HCT116 (cell line): ENCODE measurements at regions not wholly inside any gene's neighbourhood (a gene's known extent, or its start where the extent isn't known, plus 50 kb on each side); places are given as distances from the start of the nearest gene placed in this dataset.

Source experiments
- ATAC-seq: fragments of 200-7000 bp; cut with Tn5 transposase; 2 replicates; pipeline ENCODE4 v1.9.1; 2020; ENCODE audit warnings: mild to moderate bottlenecking, moderate library complexity
- BruUV-seq: library from RNA; stranded (reverse); fragments of 400-500 nt; replicated peaks from 2 replicates; lab custom pipeline; 2021; lab: Mats Ljungman, UMichigan
- CTCF ChIA-PET: fragments of 300-600 bp; sonication (Branson Sonifier 250); formaldehyde crosslinking; loops from one replicate; lab custom pipeline; 2021; ENCODE audit warnings: antibody characterized with exemption; lab: Charles Lee
- POLR2A ChIA-PET: fragments of 300-600, 350-600 bp; sonication (Branson Sonifier 250); formaldehyde crosslinking; loops from one replicate; lab custom pipeline; 2021; ENCODE audit warnings: antibody characterized with exemption; lab: Charles Lee
- RAD21 ChIA-PET, 2 experiments: fragments of 300-600 bp; sonication (Branson Sonifier 250); formaldehyde crosslinking; loops; one replicate each; lab custom pipeline; 2023; ENCODE audit warnings: low total read pairs in 2 of 2; ENCODE audit not compliant: uncharacterized antibody in 2 of 2, unreplicated experiment in 2 of 2, low non-redundant PET in 1 of 2; lab: Charles Lee
- DNase-seq: peaks from one replicate; pipeline ENCODE4 v3.0.0-alpha.2; 2010; ENCODE audit warnings: low read depth, low spot score
- H2AFZ ChIP-seq: fragments of 200-600 bp; shearing (Covaris generic), sonication (generic); 2 replicates; pipeline ENCODE4 v1.6.1; 2017; ENCODE audit warnings: low read depth, mixed run types, mixed read lengths, antibody characterized with exemption, low read length; ENCODE audit not compliant: poor library complexity, severe bottlenecking
- H3K27ac ChIP-seq: 2 replicates; pipeline ENCODE4 v1.5.1; 2012; ENCODE audit warnings: low read depth, low read length
- H3K27me3 ChIP-seq: fragments of 200-600 bp; sonication (generic); 2 replicates; pipeline ENCODE4 v1.6.1; 2016; ENCODE audit warnings: mixed run types, low read length, mixed read lengths; ENCODE audit not compliant: insufficient read depth
- H3K36me3 ChIP-seq, 2 experiments: fragments of 200-500 bp in 1 of 2; fragments of 200-600 bp in 1 of 2; sonication (Bioruptor generic) in 1 of 2; sonication (generic) in 1 of 2; 2 replicates each; pipeline versions ENCODE4 v1.5.1 to v1.6.1; 2014 to 2016; ENCODE audit warnings: low read length in 2 of 2, inconsistent platforms in 1 of 2, mixed read lengths in 1 of 2, mixed run types in 1 of 2; ENCODE audit not compliant: insufficient read depth in 2 of 2, control insufficient read depth in 1 of 2
- H3K4me1 ChIP-seq, 2 experiments: fragments of 200-600 bp in 1 of 2; sonication (generic) in 1 of 2; 2 replicates each; pipeline versions ENCODE4 v1.5.1 to v1.6.1; 2012 to 2017; ENCODE audit warnings: low read length in 2 of 2, inconsistent platforms in 1 of 2, mild to moderate bottlenecking in 1 of 2, mixed read lengths in 1 of 2, mixed run types in 1 of 2, moderate library complexity in 1 of 2; ENCODE audit not compliant: insufficient read depth in 2 of 2, control insufficient read depth in 1 of 2
- H3K4me2 ChIP-seq: fragments of 200-600 bp; sonication (generic); 2 replicates; pipeline ENCODE4 v1.6.1; 2017; ENCODE audit warnings: mixed run types, low read length, mixed read lengths
- H3K4me3 ChIP-seq, 2 experiments: fragments of 200-600 bp in 1 of 2; sonication (generic) in 1 of 2; replicated peaks in 1 of 2; 2 replicates each; pipeline ENCODE4 v1.5.1; 2011 to 2016; ENCODE audit warnings: low read length in 2 of 2, control low read depth in 1 of 2, low read depth in 1 of 2, mild to moderate bottlenecking in 1 of 2, mixed read lengths in 1 of 2, mixed run types in 1 of 2
- H3K79me2 ChIP-seq: fragments of 200-600 bp; sonication (generic); 2 replicates; pipeline ENCODE4 v1.6.1; 2017; ENCODE audit warnings: mild to moderate bottlenecking, mixed run types, low read length, moderate library complexity, mixed read lengths; ENCODE audit not compliant: insufficient read depth
- H3K9ac ChIP-seq: fragments of 200-600 bp; sonication (generic); 2 replicates; pipeline ENCODE4 v1.6.1; 2016; ENCODE audit warnings: low read length, mixed read lengths
- H3K9me2 ChIP-seq: fragments of 200-600 bp; sonication (generic), shearing (Covaris generic); 2 replicates; pipeline ENCODE4 v1.6.1; 2017; ENCODE audit warnings: mixed run types, mild to moderate bottlenecking, moderate library complexity; ENCODE audit not compliant: insufficient read depth
- H3K9me3 ChIP-seq, 2 experiments: fragments of 200-500 bp in 1 of 2; fragments of 200-600 bp in 1 of 2; sonication (Bioruptor generic) in 1 of 2; sonication (generic) in 1 of 2; 2 replicates each; pipeline ENCODE4 v1.6.1; 2014 to 2017; ENCODE audit warnings: low read length in 2 of 2, mixed read lengths in 2 of 2, inconsistent platforms in 1 of 2, low read depth in 1 of 2, mild to moderate bottlenecking in 1 of 2, mixed run types in 1 of 2, moderate library complexity in 1 of 2; ENCODE audit not compliant: control insufficient read depth in 1 of 2, insufficient read depth in 1 of 2
- H4K20me1 ChIP-seq: fragments of 200-600 bp; sonication (generic), shearing (Covaris generic); 2 replicates; pipeline ENCODE4 v1.6.1; 2017; ENCODE audit warnings: mixed run types, mild to moderate bottlenecking, moderate library complexity; ENCODE audit not compliant: insufficient read depth
- ATF3 ChIP-seq: IDR thresholded peaks from 2 replicates; pipeline ENCODE4 v1.6.1; 2012
- CEBPB ChIP-seq: IDR thresholded peaks from 2 replicates; pipeline ENCODE4 v1.6.1; 2012; ENCODE audit warnings: low read depth
- EGR1 ChIP-seq: IDR thresholded peaks from 2 replicates; pipeline ENCODE4 v1.6.1; 2012; ENCODE audit warnings: low read depth
- ELF1 ChIP-seq: IDR thresholded peaks from 2 replicates; pipeline ENCODE4 v1.6.1; 2012; ENCODE audit warnings: low read depth, borderline replicate concordance
- EZH2 ChIP-seq: fragments of 200-600 bp; sonication (generic); IDR thresholded peaks from 2 replicates; pipeline ENCODE4 v1.6.1; 2017; ENCODE audit warnings: antibody characterized with exemption, mixed run types
- FOSL1 ChIP-seq: IDR thresholded peaks from 2 replicates; pipeline ENCODE4 v1.6.1; 2012; ENCODE audit warnings: low read depth
- MAX ChIP-seq: IDR thresholded peaks from 2 replicates; pipeline ENCODE4 v1.6.1; 2012
- POLR2A ChIP-seq: IDR thresholded peaks from 2 replicates; pipeline ENCODE4 v1.7.0; 2011; ENCODE audit warnings: borderline replicate concordance; ENCODE audit not compliant: insufficient read depth, insufficient read length; ENCODE audit errors: extremely low read depth
- POLR2AphosphoS5 ChIP-seq: IDR thresholded peaks from 2 replicates; pipeline ENCODE4 v1.6.1; 2011; ENCODE audit warnings: mild to moderate bottlenecking, low read depth, low read length, moderate library complexity
- RAD21 ChIP-seq: IDR thresholded peaks from 2 replicates; pipeline ENCODE4 v1.6.1; 2012; ENCODE audit warnings: low read depth, mild to moderate bottlenecking
- REST ChIP-seq: IDR thresholded peaks from 2 replicates; pipeline ENCODE4 v1.6.1; 2012; ENCODE audit warnings: low read depth
- SP1 ChIP-seq: IDR thresholded peaks from 2 replicates; pipeline ENCODE4 v1.6.1; 2012; ENCODE audit warnings: low read depth
- TCF7L2 ChIP-seq: IDR thresholded peaks from 2 replicates; pipeline ENCODE4 v1.7.0; 2011; ENCODE audit warnings: borderline replicate concordance, inconsistent platforms; ENCODE audit not compliant: insufficient read depth, insufficient read length; ENCODE audit errors: extremely low read depth
- YY1 ChIP-seq: IDR thresholded peaks from 2 replicates; pipeline ENCODE4 v1.6.1; 2011; ENCODE audit warnings: low read length, low read depth, moderate library complexity, mild to moderate bottlenecking; ENCODE audit not compliant: insufficient replicate concordance; ENCODE audit errors: extremely low read depth
- ZFX ChIP-seq: fragments of 450-650 bp; IDR thresholded peaks from 2 replicates; pipeline ENCODE4 v1.6.1; 2017
- intact Hi-C: fragments of 100-400 bp; cut with micrococcal nuclease; formaldehyde crosslinking; loops from 2 replicates; pipeline ENCODE4 v1.10.0; 2022

GRCh38 chr9:130756037-130756436 lies 62.5 kb downstream of the EXOSC2 start:
- TF ChIP-seq EGR1 (no peak), YY1 (no peak), ATF3 (no peak), ZFX (no peak), TCF7L2 (no peak)
- TF ChIP-seq, all 23 proteins: peak for 0
- ChIA-PET POLR2A (no interaction called here), RAD21 (no interaction called here), CTCF (interaction anchor here (1.2 kb wide), 1 partner anchor 13 kb away, joined by 3 read pairs; no protein-coding TSS in a partner anchor)
- Histone ChIP-seq H3K9me3 (no peaks in the 10 kb centered on the region), H3K4me2 (no peak overlapping the region), H3K36me3 (no peaks in the 10 kb centered on the region), H3K4me3 (no peak overlapping the region), H3K27ac (no peak overlapping the region), H2AFZ (no peak overlapping the region), H4K20me1 (no peaks in the 10 kb centered on the region), H3K4me1 (no peaks in the 10 kb centered on the region), H3K9ac (no peak overlapping the region), H3K9me2 (no peaks in the 10 kb centered on the region), H3K27me3 (no peaks in the 10 kb centered on the region), H3K79me2 (peaks cover 14% of the 10 kb centered on the region)
- DNase-seq (no peak), ATAC-seq (no peak)
- intact Hi-C loops: no loop called here
- BruUV-seq: no TSS peak

GRCh38 chr9:130756455-130757152 lies 63.0 kb downstream of the EXOSC2 start:
- H3K9me2 ChIP-seq: no peaks in the 10 kb centered on the region
- H3K79me2 ChIP-seq: peaks cover 13% of the 10 kb centered on the region
- ChIA-PET RAD21 (no interaction called here), CTCF (interaction anchor here (1.2 kb wide), 1 partner anchor 12 kb away, joined by 3 read pairs; no protein-coding TSS in a partner anchor), POLR2A (no interaction called here)
- no peak overlapping the region for H3K27ac ChIP-seq
- intact Hi-C loops: no loop called here
- no peak overlapping the region for H2AFZ ChIP-seq
- H3K4me3 ChIP-seq: no peak overlapping the region
- H3K36me3 ChIP-seq: no peaks in the 10 kb centered on the region
- no peaks in the 10 kb centered on the region for H3K27me3 ChIP-seq
- no peaks in the 10 kb centered on the region for H3K4me1 ChIP-seq
- no peaks in the 10 kb centered on the region for H3K9me3 ChIP-seq
- H3K9ac ChIP-seq: no peak overlapping the region
- H4K20me1 ChIP-seq: no peaks in the 10 kb centered on the region
- no peak for DNase-seq
- no peak for ATAC-seq
- no TSS peak for BruUV-seq
- H3K4me2 ChIP-seq: no peak overlapping the region
- TF ChIP-seq POLR2AphosphoS5 (no peak), POLR2A (no peak), CEBPB (no peak), ATF3 (no peak), FOSL1 (no peak), RAD21 (no peak), EZH2 (no peak), ZFX (no peak), MAX (no peak), YY1 (no peak), ELF1 (no peak), REST (no peak), SP1 (no peak)
